GM12878 (cell line): ENCODE measurements at regions not wholly inside any gene's neighbourhood (a gene's known extent, or its start where the extent isn't known, plus 50 kb on each side); places are given as distances from the start of the nearest gene placed in this dataset.

Source experiments
- EZH2 ChIP-seq: IDR thresholded peaks from 2 replicates; pipeline ENCODE4 v1.6.1; 2012; ENCODE audit warnings: low read depth, mild to moderate bottlenecking, control low read depth, inconsistent platforms, low read length, borderline replicate concordance; ENCODE audit not compliant: control insufficient read depth
- POLR2AphosphoS5 ChIP-seq: IDR thresholded peaks from 2 replicates; pipeline ENCODE4 v1.6.1; 2011; ENCODE audit warnings: mild to moderate bottlenecking, low read length, inconsistent platforms
- TAF1 ChIP-seq: IDR thresholded peaks from 2 replicates; pipeline ENCODE4 v1.6.1; 2011; ENCODE audit warnings: mild to moderate bottlenecking, low read depth, low read length, borderline replicate concordance
- TF ChIP-seq, protein P1 (sequence below), 3 experiments: IDR thresholded peaks in 2 of 3; conservative IDR thresholded peaks in 1 of 3; 2 replicates each; pipeline ENCODE4 v1.5.1; 2011; ENCODE audit warnings: low read depth in 3 of 3, low read length in 3 of 3, mild to moderate bottlenecking in 3 of 3, control low read depth in 2 of 3, moderate library complexity in 2 of 3, inconsistent platforms in 1 of 3, mixed read lengths in 1 of 3; ENCODE audit not compliant: control insufficient read depth in 2 of 3, insufficient read depth in 1 of 3; ENCODE audit errors: extremely low read depth in 1 of 3

DNA sequence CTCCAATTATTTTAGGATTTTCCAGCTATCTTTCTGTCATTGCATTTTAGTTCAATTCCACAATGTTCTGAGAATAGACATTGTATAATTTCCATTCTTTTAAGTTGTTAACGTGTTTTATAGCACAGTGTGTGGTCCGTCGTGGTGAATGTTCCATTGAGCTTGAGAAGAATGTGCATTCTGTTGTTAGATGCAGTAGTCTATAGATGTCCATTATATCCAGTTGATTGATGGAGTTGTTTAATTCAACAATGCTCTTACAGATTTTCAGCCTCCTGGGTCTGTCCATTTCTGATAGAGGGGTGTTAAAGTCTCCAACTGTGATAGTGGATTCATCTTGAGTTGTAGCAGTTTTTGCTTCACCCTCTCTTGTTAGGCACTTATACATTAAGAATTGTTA, 1587.7 kb upstream of the NUDT12 start:
- TF ChIP-seq, protein P1, sequence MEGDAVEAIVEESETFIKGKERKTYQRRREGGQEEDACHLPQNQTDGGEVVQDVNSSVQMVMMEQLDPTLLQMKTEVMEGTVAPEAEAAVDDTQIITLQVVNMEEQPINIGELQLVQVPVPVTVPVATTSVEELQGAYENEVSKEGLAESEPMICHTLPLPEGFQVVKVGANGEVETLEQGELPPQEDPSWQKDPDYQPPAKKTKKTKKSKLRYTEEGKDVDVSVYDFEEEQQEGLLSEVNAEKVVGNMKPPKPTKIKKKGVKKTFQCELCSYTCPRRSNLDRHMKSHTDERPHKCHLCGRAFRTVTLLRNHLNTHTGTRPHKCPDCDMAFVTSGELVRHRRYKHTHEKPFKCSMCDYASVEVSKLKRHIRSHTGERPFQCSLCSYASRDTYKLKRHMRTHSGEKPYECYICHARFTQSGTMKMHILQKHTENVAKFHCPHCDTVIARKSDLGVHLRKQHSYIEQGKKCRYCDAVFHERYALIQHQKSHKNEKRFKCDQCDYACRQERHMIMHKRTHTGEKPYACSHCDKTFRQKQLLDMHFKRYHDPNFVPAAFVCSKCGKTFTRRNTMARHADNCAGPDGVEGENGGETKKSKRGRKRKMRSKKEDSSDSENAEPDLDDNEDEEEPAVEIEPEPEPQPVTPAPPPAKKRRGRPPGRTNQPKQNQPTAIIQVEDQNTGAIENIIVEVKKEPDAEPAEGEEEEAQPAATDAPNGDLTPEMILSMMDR (IDR thresholded peaks at IDR 0.05 in 2 of 3, conservative IDR thresholded peaks at IDR 0.05 in 1 of 3; ENCODE audit: control insufficient read depth in 2 of 3, extremely low read depth in 1 of 3, insufficient read depth in 1 of 3, low read depth in 3 of 3, low read length in 3 of 3): no peak
- TF ChIP-seq TAF1 (no peak), EZH2 (no peak), POLR2AphosphoS5 (no peak)
